ENCODE measurements at regions not wholly inside any gene's neighbourhood (a gene's known extent, or its start where the extent isn't known, plus 50 kb on each side); places are given as distances from the start of the nearest gene placed in this dataset.

DNA sequence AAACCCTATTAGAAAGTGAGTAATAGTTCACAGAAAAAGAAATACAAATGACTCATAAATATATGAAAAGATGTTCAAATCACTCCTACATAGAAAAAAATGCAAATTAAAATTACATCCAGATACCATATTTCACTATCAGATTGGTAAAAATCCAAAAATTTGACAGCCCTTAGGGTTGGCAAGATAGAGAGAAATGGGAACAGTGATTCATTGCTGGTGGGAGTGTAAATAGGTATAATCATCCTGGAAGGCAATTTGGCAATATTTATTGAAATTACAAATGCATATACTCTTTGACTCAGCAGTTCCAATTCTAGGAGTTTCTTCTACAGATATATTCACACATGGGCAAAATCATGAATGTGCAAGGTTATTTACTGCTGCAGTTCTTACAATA is 273.5 kb downstream of the NR2F1-AS1 start:
- DNase-seq (ENCODE audit: low read depth, low spot score), result no peak
- in situ Hi-C loops (cut with HindIII; ENCODE audit: low sequenced_read_pairs), result no loop called here
- TF ChIP-seq, protein P1, sequence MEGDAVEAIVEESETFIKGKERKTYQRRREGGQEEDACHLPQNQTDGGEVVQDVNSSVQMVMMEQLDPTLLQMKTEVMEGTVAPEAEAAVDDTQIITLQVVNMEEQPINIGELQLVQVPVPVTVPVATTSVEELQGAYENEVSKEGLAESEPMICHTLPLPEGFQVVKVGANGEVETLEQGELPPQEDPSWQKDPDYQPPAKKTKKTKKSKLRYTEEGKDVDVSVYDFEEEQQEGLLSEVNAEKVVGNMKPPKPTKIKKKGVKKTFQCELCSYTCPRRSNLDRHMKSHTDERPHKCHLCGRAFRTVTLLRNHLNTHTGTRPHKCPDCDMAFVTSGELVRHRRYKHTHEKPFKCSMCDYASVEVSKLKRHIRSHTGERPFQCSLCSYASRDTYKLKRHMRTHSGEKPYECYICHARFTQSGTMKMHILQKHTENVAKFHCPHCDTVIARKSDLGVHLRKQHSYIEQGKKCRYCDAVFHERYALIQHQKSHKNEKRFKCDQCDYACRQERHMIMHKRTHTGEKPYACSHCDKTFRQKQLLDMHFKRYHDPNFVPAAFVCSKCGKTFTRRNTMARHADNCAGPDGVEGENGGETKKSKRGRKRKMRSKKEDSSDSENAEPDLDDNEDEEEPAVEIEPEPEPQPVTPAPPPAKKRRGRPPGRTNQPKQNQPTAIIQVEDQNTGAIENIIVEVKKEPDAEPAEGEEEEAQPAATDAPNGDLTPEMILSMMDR (IDR thresholded peaks at IDR 0.05; ENCODE audit: low read depth, low read length), result no peak
- H3K4me3 ChIP-seq (ENCODE audit: low read depth, low read length), result no peak overlapping the region

DNA sequence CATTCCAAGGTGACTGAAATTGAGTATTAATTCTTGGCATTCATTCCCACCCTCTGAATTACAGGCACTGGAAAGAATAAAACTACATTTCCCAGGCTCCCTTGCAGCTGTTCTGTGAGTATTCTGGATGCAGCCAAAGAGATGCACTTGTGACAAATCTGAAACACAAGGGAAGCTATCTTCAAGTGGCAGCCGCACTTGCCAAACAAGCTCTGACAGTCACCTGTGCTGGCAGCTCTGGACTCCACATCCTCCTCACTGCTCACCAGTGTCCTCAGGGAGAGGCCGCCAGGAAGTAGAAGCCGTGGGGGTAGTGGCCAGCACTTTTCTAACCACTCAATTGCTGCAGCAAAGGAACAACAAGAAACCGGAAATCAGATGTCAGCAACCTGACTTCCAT is 275.0 kb downstream of the NR2F1-AS1 start:
- no peak overlapping the region for H3K4me3 ChIP-seq (ENCODE audit: low read depth, low read length)
- in situ Hi-C loops (cut with HindIII; ENCODE audit: low sequenced_read_pairs), result no loop called here
- no peak for DNase-seq (ENCODE audit: low read depth, low spot score)
- TF ChIP-seq, protein P1 (IDR thresholded peaks at IDR 0.05; ENCODE audit: low read depth, low read length), result no peak

DNA sequence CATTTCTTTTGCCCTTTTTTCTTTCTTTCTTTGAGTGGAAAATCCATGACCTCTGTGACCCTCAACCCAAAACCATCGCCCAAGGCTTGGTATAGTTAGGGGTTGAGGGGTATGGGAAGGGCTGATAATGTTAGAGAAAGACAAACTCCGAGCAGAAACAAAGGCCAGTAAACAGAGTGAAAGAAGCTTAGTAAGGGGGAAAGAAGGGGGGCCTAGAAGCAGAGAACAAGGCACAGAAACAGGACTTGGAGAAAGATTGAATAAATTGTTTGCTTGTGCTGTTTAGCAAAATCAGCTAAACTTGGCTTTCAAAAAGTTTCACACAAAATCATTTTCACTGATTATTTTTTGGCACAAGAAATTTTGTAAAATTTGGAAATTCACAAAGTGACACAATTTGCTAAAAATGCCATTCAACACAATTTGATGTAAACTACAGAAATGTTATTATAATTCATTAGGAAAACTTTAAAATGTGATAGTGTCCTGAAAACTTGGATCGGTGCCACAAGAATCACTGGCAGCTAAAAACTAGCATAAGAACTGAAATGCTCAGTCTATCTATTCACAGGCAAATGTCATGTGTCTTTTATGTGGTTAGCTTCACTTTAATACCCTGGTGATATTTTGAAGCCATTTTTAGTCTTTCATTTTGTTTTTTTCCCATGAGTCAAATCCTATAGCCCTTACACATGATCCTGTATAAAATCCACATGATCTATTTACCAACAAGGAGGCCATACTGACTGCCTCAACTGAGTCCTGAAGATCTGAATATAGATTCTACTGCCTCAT is 276.4 kb downstream of the NR2F1-AS1 start:
- H3K4me3 ChIP-seq (ENCODE audit: low read depth, low read length), result no peak overlapping the region
- DNase-seq (ENCODE audit: low read depth, low spot score), result no peak
- TF ChIP-seq, protein P1 (IDR thresholded peaks at IDR 0.05; ENCODE audit: low read depth, low read length), result no peak
- in situ Hi-C loops (cut with HindIII; ENCODE audit: low sequenced_read_pairs), result no loop called here

DNA sequence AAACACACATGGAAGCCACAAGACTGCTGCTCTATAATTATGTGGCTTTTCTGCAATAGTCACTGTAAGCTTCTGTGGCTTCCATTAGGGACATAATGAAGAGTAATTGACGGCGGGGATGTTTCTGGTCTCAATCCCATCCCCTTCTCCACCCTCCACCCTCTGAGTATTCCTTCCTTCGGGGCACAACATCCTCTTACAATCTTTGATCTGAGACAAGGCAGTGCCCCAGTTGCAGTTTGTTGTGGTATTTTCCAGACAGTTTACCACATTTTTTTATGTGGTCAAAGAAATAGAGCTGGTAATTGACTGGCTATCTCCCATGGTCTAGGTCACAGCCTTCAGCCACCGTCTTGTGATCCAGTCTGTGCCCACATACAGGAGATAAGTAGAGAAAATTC is 277.7 kb downstream of the NR2F1-AS1 start:
- in situ Hi-C loops (cut with HindIII; ENCODE audit: low sequenced_read_pairs), result no loop called here
- DNase-seq (ENCODE audit: low read depth, low spot score), result no peak
- TF ChIP-seq, protein P1 (IDR thresholded peaks at IDR 0.05; ENCODE audit: low read depth, low read length), result no peak
- no peak overlapping the region for H3K4me3 ChIP-seq (ENCODE audit: low read depth, low read length)

DNA sequence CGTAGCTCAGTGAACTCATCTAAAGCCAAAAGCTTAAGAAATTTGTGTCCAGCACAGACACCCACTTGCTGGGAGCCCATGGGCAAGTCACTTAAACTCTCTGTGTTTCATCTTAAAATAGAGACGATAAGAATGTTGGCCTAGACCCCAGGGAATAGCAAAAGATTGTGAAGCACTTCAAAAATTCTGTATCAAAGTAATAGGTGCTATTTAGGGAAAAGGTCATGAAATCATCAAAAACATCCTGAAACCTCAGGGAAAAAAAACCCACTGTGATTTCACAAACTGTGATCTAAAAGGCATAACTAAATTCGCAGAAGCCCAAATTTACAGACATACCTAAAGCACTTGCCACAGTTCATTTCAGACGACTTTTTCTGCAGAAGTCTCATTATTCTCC is 278.3 kb downstream of the NR2F1-AS1 start:
- in situ Hi-C loops (cut with HindIII; ENCODE audit: low sequenced_read_pairs), result no loop called here
- TF ChIP-seq, protein P1 (IDR thresholded peaks at IDR 0.05; ENCODE audit: low read depth, low read length), result no peak
- DNase-seq (ENCODE audit: low read depth, low spot score), result no peak
- no peak overlapping the region for H3K4me3 ChIP-seq (ENCODE audit: low read depth, low read length)

DNA sequence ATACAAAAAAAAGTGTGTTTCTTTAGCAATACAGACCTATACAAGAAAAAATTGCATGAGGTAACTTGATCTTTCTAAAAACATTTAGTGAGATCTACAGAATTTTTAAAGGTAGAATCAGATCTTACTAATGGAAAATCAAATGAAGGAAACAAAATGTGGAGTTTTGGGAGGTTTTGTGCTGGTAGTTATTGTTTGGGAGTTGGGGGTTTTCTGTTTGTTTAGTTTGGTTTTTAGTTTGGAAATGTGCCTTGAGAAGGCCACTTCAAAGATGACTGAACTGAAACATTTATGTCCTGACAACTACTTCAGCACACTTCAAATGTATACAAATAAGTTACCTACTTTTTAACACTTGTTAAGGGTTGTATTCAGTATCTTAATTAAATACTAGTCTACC is 280.1 kb downstream of the NR2F1-AS1 start:
- in situ Hi-C loops (cut with HindIII; ENCODE audit: low sequenced_read_pairs), result no loop called here
- H3K4me3 ChIP-seq (ENCODE audit: low read depth, low read length), result no peak overlapping the region
- no peak for DNase-seq (ENCODE audit: low read depth, low spot score)
- TF ChIP-seq, protein P1 (IDR thresholded peaks at IDR 0.05; ENCODE audit: low read depth, low read length), result no peak
